Activated T-helper 2 cell treated with anti-CD3 and anti-CD28 coated beads, Interferon-gamma antibody, Interleukin-2, Interleukin-4, amounts not matched to agents 10 μg/mL and 5 μg/mL and 100 μg/mL, durations not matched to agents 14 hours and 24 hours and 36 hours (primary cell): ENCODE measurements at regions not wholly inside any gene's neighbourhood (a gene's known extent, or its start where the extent isn't known, plus 50 kb on each side); places are given as distances from the start of the nearest gene placed in this dataset.

Experiments
- DNase-seq: peaks from one replicate; pipeline ENCODE4 v3.0.0; 2021; ENCODE audit warnings: low spot score
- H3K27ac Mint-ChIP-seq: one replicate; pipeline ENCODE4 v1.8.0; 2021; ENCODE audit warnings: mixed read lengths
- H3K27me3 Mint-ChIP-seq: one replicate; pipeline ENCODE4 v1.8.0; 2021; ENCODE audit warnings: low read depth, mixed read lengths
- H3K36me3 Mint-ChIP-seq: one replicate; pipeline ENCODE4 v1.8.0; 2021; ENCODE audit warnings: low read depth, mixed read lengths
- H3K4me1 Mint-ChIP-seq: one replicate; pipeline ENCODE4 v1.8.0; 2021; ENCODE audit warnings: low read depth, mixed read lengths
- H3K4me3 Mint-ChIP-seq: one replicate; pipeline ENCODE4 v1.8.0; 2021; ENCODE audit warnings: low read depth, mild to moderate bottlenecking, moderate library complexity, mixed read lengths
- H3K9me3 Mint-ChIP-seq: one replicate; pipeline ENCODE4 v1.8.0; 2021; ENCODE audit warnings: mixed read lengths
- intact Hi-C: fragments of 100-400 bp; cut with micrococcal nuclease; formaldehyde crosslinking; loops from one replicate; pipeline ENCODE4 v1.15.1; 2023

DNA sequence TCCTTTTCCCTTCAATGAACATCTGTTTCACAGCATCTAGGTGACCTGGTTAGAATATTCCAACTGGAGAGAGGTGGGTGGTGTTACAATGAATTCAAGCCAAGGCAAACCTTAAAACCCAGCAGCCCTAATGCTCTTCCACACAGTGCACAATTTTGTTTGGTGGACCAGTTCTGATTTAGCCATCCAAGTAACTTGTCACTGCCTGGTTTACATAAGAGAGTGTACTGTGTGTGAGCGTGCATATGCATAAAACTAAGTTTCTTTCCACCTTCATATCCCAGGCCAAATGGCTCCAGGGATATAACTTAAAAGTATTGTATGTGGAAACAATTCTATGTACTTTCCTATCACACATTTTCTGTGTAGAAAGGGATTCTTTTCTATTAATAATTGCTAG is 200.4 kb upstream of the FAR2 start:
- no peaks in the 10 kb centered on the region for H3K36me3 Mint-ChIP-seq

DNA sequence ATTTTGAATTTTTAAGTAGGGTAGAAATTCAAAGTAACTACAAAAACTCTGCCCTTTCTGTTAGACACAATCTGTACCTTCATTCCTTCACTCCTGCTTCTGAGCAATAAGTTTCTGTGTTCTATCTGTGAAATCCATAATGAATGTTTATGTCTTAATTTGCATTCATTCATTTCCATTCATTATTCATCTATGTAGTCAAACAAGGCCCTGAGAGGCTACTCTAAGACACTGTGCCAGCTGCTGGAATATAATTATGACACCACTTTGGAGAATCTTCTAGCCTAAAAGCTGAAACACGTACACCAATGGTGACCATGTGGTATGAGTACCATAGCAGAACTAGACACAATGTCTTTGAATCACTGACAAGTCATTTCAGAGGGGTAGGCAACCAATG is 199.9 kb upstream of the FAR2 start:
- no peaks in the 10 kb centered on the region for H3K27me3 Mint-ChIP-seq
- H3K36me3 Mint-ChIP-seq = no peaks in the 10 kb centered on the region
- H3K4me3 Mint-ChIP-seq = no peak overlapping the region
- H3K27ac Mint-ChIP-seq = no peak overlapping the region
- intact Hi-C loops = no loop called here
- H3K9me3 Mint-ChIP-seq = no peaks in the 10 kb centered on the region
- H3K4me1 Mint-ChIP-seq = no peaks in the 10 kb centered on the region
- no peak for DNase-seq

More for the DNA sequence above, 200.4 kb upstream of the FAR2 start:
- H3K4me3 Mint-ChIP-seq = no peak overlapping the region
- no peaks in the 10 kb centered on the region for H3K4me1 Mint-ChIP-seq
- H3K27me3 Mint-ChIP-seq = no peaks in the 10 kb centered on the region
- no peaks in the 10 kb centered on the region for H3K9me3 Mint-ChIP-seq
- H3K27ac Mint-ChIP-seq = no peak overlapping the region
- intact Hi-C loops = no loop called here
- DNase-seq = no peak

DNA sequence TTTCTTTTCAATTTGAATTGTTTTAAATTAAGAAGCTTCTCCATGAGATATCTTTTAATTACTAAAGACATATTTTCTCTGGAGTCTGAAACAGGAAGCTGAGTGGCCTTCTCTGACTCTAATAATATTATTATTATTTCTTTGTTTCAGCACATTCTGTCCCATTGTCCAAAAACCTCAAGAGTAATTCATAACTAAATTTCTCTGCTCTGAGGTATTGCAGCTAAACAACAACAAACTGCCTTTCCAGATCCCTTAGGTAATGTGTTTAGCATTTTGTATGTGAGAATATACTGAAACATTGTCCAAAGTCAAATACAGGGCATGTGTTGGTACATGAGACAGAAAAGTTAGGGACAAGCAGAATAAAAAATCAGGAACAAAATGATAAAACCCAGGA is 199.0 kb upstream of the FAR2 start:
- DNase-seq = no peak
- intact Hi-C loops = no loop called here
- Mint-ChIP-seq H3K27me3 (no peaks in the 10 kb centered on the region), H3K36me3 (no peaks in the 10 kb centered on the region), H3K4me3 (no peak overlapping the region), H3K4me1 (no peaks in the 10 kb centered on the region), H3K27ac (no peak overlapping the region), H3K9me3 (no peaks in the 10 kb centered on the region)

DNA sequence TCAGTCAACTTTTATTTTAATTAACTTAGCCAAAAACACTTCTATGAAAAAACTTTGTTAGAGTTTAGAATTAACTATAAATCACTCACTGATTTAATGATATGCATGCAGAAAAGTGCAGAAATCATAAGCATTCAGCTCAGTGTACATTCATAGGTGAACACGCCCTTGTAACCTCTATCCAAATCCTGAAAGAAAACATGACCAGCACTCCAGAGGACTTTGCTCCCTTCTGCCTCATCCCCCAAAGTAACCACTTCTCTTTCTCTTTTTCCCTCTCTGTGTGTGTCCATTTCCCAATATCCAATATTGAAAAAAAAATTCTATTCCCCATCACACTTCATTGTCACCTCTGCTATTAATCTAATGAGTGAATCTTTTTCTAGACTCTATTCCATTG is 197.1 kb upstream of the FAR2 start:
- no peaks in the 10 kb centered on the region for H3K9me3 Mint-ChIP-seq
- no peaks in the 10 kb centered on the region for H3K4me1 Mint-ChIP-seq
- H3K27me3 Mint-ChIP-seq = no peaks in the 10 kb centered on the region
- H3K27ac Mint-ChIP-seq = no peak overlapping the region
- H3K36me3 Mint-ChIP-seq = no peaks in the 10 kb centered on the region
- intact Hi-C loops = no loop called here
- no peak for DNase-seq
- no peak overlapping the region for H3K4me3 Mint-ChIP-seq

DNA sequence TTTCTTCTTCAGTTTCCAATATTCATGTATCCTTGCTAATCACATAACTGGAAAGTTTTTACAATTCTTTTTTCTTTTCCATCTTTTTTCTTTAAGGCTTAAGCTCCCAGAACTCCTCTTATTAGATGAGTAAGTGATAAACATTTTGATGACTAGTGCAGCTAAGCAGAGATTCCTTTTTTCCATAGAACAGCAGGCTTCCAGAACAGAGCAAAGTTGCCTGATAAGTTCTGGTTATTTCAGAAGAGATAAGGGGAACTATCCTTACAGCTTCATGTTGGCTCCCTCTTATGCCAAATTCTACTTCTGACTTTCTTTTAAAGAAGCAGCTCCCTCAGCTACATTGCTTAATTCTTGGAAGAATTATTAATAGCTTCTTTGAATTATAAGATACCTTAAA is 194.7 kb upstream of the FAR2 start:
- DNase-seq = no peak
- intact Hi-C loops = no loop called here
- no peaks in the 10 kb centered on the region for H3K27me3 Mint-ChIP-seq
- no peaks in the 10 kb centered on the region for H3K36me3 Mint-ChIP-seq
- no peaks in the 10 kb centered on the region for H3K9me3 Mint-ChIP-seq
- H3K27ac Mint-ChIP-seq = no peak overlapping the region
- H3K4me3 Mint-ChIP-seq = no peak overlapping the region
- H3K4me1 Mint-ChIP-seq = no peaks in the 10 kb centered on the region

DNA sequence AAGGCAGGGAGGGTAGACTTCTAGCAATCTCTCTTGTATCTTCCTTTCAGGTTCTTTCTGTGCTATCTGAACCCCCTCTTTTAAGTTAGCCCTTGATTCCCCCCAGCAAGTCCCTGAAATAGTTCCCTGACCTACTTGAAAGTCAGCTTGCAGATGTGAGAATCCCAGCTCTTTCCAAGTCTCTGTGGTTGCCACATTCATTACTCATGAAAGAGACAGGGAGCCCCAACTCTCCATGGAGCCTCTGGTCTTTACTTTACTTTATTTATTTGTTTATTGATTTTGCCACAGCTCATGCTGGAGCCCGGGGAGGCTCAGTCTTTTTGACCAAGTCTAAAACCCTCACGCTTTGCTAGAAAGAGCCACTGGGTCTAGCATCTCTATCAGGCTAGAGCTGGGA is 193.6 kb upstream of the FAR2 start:
- intact Hi-C loops = no loop called here
- Mint-ChIP-seq H3K4me1 (no peaks in the 10 kb centered on the region), H3K27me3 (no peaks in the 10 kb centered on the region)

DNA sequence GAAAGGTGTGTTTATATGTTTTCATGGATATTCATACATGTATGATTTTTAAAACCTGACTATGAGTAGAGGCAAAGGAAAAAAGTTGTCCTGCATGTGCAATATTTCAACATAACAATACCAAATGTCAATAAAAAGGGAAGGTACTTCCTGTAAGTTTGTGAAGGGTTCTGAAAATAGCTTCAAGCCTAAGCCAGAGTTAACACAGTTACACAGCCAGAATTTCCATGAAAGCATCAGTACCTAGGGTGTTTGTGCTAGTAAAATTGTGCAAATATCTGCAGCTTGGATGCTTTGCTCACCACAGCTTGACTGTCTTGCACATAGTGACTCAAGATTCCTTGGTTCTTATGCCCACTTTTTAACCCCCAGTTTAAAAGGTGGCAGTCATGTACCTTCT is 193.1 kb upstream of the FAR2 start:
- Mint-ChIP-seq H3K27me3 (no peaks in the 10 kb centered on the region), H3K9me3 (no peaks in the 10 kb centered on the region), H3K36me3 (no peaks in the 10 kb centered on the region), H3K27ac (no peak overlapping the region), H3K4me1 (no peaks in the 10 kb centered on the region), H3K4me3 (no peak overlapping the region)
- intact Hi-C loops = no loop called here
- DNase-seq = no peak

More for the DNA sequence above, 193.6 kb upstream of the FAR2 start:
- Mint-ChIP-seq H3K9me3 (no peaks in the 10 kb centered on the region), H3K4me3 (no peak overlapping the region), H3K36me3 (no peaks in the 10 kb centered on the region), H3K27ac (no peak overlapping the region)
- DNase-seq = no peak

DNA sequence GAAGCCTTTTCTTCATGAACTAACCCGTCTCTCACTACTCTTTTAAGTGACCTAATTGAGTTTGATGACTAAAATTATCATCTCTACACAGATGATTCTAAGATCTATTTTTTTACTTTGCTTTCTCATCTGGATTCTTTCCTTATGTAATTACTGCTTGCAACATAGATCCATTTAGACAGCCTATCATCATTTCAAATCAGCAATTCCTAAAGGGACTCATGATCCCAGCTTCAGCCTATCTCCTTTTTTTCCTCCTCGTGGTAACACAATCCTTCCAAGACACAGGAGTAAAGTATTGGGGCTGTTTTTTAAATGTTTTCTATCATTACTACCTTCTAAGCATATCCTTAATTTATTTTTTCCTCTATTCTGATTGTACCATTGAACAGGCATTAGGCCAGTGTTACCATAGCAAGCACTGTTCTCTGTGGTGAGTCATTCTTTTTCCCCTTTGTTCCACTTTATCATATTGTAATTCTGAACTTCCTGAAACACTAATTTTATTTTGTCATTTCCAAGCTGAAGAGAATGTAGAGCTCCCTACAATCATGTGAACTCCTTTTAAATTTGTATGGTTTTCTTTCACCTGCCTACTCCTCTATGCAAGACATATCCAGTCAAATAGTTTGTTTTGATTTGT is 190.4 kb upstream of the FAR2 start:
- Mint-ChIP-seq H3K9me3 (no peaks in the 10 kb centered on the region), H3K4me1 (no peaks in the 10 kb centered on the region), H3K27ac (no peak overlapping the region), H3K36me3 (no peaks in the 10 kb centered on the region), H3K27me3 (no peaks in the 10 kb centered on the region), H3K4me3 (no peak overlapping the region)
- DNase-seq = no peak
- intact Hi-C loops = no loop called here

DNA sequence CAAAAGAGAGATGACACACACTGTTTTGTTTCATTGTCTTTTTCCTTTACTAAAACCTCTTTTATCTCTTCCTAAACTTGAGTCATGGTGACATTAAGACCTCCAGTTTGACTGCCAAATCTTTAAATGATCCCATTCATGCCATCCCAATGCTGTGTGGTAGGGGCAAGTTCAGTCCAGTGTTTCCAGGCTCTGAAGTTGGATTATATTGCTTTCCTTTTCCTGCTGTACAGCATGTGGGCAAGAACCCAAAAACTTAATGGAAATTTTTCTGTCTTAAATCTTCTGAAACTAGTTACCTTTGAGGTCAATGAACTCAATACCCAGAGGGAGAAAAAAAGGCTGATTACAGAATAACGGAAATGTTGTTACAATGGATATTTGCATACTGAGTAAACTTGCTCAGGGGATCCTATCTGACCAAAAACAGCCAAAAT is 187.1 kb upstream of the FAR2 start:
- no peaks in the 10 kb centered on the region for H3K4me1 Mint-ChIP-seq
- H3K27me3 Mint-ChIP-seq = no peaks in the 10 kb centered on the region
- no peak overlapping the region for H3K4me3 Mint-ChIP-seq
- no peaks in the 10 kb centered on the region for H3K9me3 Mint-ChIP-seq
- no peak for DNase-seq
- no peak overlapping the region for H3K27ac Mint-ChIP-seq
- H3K36me3 Mint-ChIP-seq = no peaks in the 10 kb centered on the region
- intact Hi-C loops = no loop called here

DNA sequence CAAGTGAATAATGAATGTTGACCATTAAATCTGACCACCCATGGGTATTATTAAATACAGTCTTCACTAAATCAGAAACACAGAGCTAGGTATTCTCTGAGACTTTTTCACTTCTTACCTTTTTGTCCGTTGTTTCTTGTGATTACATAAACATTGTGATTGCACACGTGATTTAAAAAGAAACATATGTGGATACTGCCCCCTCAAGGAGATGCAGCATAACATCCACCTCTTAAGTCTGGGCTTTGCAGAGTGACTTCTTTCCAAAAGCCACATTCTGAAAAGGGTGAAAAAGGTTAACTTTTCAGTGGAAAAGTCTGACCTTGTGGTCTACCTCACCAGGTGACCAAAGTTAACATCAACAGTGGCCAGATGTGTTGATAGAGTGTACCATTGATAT is 185.5 kb upstream of the FAR2 start:
- no peak overlapping the region for H3K27ac Mint-ChIP-seq
- no peaks in the 10 kb centered on the region for H3K36me3 Mint-ChIP-seq
- no peaks in the 10 kb centered on the region for H3K9me3 Mint-ChIP-seq
- no peaks in the 10 kb centered on the region for H3K4me1 Mint-ChIP-seq
- DNase-seq = no peak
- intact Hi-C loops = no loop called here
- no peak overlapping the region for H3K4me3 Mint-ChIP-seq
- H3K27me3 Mint-ChIP-seq = no peaks in the 10 kb centered on the region

DNA sequence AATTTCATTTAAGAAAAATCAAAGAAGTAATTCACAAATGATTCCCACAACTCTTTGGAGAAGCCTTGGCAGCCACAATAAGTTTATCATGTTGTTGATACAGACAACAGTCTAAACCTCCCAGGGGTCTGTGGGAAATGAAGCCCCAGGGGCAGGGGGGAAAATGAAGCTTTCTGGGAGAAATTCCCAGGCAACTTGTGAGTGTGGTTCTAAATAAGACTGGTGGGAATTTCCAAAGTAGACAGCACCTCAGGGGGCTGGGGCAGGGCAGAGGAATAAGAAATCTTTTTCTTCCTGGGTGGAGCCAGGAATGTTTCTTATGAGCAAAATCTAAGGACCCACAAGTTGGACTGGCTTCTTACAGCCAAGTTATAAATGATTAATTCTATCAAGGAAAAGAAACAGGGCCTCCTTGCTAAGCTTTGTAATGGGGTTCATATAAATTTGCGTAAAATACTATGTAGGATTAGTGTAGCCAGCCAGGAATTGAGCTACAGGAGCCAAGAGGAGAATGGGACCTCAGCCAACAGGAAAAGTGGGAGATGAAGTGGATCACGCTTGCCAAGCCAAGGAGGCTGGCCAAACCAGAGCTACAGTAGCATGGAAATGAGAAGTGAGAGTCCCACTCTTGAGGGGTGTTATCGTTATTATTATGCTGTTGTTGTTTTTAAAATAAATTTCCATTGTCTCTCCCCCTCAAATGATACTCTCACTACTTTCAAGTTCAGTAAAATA is 182.9 kb upstream of the FAR2 start:
- H3K4me1 Mint-ChIP-seq = no peaks in the 10 kb centered on the region
- no peaks in the 10 kb centered on the region for H3K36me3 Mint-ChIP-seq
- no peak overlapping the region for H3K27ac Mint-ChIP-seq
- no peak for DNase-seq
- no peaks in the 10 kb centered on the region for H3K9me3 Mint-ChIP-seq
- H3K4me3 Mint-ChIP-seq = no peak overlapping the region
- intact Hi-C loops = no loop called here
- no peaks in the 10 kb centered on the region for H3K27me3 Mint-ChIP-seq

DNA sequence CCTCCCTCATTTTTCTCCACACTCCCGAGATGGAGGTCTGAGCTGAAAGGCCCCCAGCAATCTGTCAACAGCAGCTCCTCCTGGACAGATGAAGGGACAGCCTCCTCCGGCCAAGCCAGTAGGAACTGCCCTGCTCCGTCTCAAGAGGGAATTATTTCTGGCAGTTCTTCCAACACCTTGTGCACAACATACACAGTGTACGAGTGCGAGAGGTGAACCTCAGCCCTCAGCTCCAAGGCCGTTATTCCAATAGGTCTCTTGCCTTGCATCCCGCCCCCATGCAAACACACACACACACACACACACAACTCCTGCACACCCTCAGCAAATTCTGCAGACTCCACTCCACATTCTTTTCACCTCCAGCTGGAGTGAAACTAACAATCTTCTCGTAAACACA is 181.7 kb upstream of the FAR2 start:
- Mint-ChIP-seq H3K36me3 (no peaks in the 10 kb centered on the region), H3K27ac (no peak overlapping the region), H3K9me3 (no peaks in the 10 kb centered on the region), H3K4me3 (no peak overlapping the region), H3K4me1 (no peaks in the 10 kb centered on the region), H3K27me3 (no peaks in the 10 kb centered on the region)
- DNase-seq = no peak
- intact Hi-C loops = no loop called here

DNA sequence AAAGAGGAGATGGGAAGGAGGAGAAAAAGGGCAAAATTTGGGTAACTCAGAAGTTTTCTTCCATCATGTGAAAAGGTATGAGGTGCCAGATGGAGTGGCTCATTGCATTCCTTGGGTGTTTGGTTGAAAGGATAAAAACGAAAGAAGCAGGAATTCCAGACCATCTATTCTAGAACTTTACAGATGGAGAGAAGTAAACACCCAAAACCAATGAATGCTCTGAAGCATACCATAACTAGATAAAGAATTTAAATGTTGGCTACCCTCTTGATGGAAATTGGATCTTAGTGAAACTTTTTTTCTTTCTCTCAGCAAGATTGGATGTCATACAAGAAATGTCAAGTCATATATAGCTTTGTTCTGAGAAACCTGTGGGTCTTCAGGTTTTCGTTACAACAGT is 175.6 kb upstream of the FAR2 start:
- no peaks in the 10 kb centered on the region for H3K27me3 Mint-ChIP-seq
- no peak for DNase-seq
- H3K27ac Mint-ChIP-seq = no peak overlapping the region
- H3K9me3 Mint-ChIP-seq = no peaks in the 10 kb centered on the region
- intact Hi-C loops = no loop called here
- H3K4me1 Mint-ChIP-seq = no peaks in the 10 kb centered on the region
- no peaks in the 10 kb centered on the region for H3K36me3 Mint-ChIP-seq
- no peak overlapping the region for H3K4me3 Mint-ChIP-seq
